NCI-H1694 (cell line): ENCODE measurements at regions not wholly inside any gene's neighbourhood (a gene's known extent, or its start where the extent isn't known, plus 50 kb on each side); places are given as distances from the start of the nearest gene placed in this dataset.
"Not testable (repeated sequence)": the region's sequence is repeated elsewhere in the genome, so short reads cannot be mapped to it uniquely, and the experiment has no call there.

Source experiments
- DNase-seq: peaks from one replicate; lab custom pipeline; 2025; lab: John Stamatoyannopoulos, UW

DNA sequence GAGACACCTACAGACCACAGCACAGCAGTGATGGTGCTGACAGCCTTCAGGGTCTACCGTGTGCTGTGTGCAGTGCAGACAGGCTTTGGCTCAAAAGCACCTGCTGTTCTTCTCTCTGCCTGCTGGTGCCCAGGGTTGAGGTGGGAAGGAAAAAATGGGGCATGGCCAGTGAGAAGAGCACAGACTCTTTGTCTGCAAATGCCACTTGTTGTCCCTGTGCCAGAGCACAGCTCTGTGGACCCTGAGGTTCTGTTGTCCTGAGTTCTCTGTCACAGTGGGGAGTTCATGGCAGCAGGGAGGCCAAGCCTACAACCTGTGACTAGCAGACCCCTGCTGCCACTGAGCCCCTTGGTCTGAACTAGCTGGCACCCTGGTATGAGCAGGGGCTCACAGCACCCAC is 376.7 kb downstream of the GLRX3 start:
- no peak for DNase-seq

DNA sequence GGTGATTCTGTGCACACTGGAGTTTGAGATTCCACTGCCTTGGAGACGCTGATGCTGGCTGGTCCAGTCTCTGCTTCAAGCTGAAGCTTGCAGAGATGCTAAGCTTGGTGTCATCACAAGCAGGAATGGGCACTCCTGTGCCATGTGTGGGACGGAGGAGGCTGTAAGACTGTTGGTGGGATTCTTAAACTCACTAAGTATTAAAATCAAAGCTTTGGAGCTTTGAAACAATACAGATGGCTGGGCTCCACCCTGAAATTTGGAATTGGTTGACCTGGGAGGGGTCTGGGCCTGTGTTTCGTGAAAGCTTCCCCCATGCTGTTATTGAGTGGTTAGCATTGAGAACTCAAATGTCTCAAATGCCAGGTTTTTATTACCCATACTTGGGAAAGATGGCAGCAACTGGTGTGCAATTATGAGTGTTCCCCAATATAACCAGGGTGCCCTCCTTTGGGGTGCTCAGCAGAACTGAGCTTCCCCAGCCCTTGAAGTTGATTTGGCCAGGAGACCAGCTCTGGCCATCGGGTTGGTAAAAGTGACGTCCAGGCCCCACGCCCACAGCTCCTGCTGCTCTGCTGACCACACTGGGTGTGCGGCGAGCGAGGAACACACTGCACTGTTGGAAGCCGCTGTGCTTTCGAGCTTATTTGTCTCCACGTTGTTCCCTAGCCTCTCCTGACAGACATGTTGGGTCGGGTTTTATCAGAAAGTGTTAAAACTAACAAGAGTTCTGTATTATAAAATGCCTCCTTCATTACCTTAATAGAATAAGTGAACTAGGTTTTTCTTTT is 377.7 kb downstream of the GLRX3 start:
- no peak for DNase-seq

DNA sequence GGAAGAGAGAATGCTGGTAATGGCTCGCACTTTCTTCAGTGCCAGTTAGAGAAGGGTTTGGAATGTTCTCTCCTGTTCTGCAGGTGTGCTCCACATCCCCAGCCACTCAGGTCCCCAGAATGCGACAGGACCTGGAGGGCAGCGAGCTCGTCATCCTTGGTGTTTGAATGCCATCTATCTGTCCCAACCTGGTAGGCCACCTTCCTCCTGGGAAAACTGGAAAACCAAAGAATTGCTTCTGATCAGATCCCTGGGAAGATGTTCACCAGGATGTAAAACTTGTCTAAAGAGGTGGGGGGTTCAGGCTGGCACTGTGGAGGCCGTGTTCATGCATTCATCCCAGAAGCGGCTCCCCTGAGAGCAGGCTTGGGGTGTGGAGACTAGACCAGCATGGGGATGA is 379.5 kb downstream of the GLRX3 start:
- no peak for DNase-seq

DNA sequence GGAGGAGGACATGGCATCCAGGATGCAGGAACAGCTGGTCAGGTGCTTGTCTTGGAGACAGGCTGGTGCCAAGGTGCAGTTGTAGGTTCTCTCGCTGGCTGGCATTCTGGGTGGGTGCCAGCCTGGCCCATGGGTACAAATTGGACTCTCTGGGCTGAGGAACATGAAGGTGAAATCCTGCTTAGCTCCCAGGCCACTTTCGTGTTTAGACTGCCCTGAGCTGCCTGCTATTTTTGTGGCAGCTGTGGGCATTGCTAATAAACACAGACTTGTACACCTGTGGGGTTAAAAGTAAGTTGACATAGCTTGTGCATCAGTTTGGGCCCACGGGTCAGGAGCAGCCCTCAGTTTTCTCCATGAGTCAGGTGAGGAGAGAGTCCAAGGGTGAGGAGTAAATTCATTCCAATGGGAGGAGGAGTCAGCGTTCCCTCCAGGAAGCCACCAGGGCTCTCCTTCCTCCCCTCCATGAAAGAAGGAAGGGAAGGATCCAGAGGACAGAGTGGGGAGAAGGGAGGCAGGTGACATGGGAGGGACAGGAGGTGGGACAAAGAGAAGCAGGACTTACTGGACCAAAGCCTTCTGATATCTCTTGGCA is 380.0 kb downstream of the GLRX3 start:
- DNase-seq, result no peak

DNA sequence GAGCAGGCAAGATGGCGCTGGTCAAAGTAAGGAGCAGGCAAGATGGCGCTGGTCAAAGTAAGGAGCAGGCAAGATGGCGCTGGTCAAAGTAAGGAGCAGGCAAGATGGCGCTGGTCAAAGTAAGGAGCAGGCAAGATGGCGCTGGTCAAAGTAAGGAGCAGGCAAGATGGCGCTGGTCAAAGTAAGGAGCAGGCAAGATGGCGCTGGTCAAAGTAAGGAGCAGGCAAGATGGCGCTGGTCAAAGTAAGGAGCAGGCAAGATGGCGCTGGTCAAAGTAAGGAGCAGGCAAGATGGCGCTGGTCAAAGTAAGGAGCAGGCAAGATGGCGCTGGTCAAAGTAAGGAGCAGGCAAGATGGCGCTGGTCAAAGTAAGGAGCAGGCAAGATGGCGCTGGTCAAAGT is 382.7 kb downstream of the GLRX3 start:
- DNase-seq, result not testable (repeated sequence)

DNA sequence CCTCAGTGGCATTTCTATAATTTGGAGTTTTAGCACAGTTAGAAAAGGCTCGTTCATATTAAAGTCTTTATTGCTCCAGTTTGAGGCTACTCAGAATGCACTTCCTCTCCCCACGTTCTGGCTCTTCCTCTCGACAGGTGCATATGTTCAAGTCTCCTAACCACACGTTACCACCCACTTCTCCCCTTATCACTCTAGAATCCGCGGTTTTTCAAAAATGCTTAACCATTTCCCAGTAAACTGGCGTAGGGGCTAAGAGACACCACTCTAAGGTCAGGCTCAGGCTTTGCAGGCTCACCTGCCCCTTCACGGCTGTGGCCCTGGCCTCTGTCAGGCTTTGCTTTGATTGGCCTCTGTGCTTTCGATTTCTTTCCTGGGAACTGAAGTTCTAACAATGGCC is 383.6 kb downstream of the GLRX3 start:
- DNase-seq, result no peak

DNA sequence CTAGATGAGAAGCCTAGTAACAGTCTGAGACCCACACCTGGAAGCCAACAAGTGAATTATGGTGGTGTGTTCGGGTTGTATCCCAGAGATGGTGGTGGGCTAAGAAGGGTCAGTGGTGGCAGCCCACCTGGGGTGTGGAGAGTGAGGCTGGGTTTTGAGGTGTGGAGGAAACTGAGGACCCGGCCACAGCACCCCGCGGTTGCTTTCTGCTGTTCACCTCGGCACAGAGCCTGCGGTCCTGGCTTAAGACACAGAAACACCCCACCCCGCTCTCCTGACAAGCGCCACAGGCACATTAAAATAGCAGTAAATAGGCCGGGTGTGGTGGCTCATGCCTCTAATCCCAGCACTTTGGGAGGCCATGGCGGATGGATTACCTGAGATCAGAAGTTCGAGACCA is 395.1 kb downstream of the GLRX3 start:
- DNase-seq, result no peak

DNA sequence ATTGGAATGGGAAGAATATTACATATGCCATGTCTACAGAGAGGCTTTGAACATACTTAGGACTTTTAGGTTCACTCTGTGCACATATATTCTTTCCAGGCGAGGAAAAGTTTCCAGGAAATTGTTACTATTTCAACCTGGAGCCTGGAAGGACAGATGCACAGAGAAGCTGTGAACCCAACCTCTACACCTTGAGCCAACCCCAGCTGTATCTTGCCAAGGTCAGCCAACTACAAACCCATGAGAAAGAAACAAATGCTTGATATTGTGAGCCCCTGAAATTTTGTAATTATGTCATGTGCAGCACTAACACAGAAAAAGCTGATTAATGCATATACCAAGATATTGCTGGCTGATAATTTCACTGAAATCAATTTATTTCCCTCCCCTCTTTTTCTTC is 404.9 kb downstream of the GLRX3 start:
- DNase-seq, result no peak

DNA sequence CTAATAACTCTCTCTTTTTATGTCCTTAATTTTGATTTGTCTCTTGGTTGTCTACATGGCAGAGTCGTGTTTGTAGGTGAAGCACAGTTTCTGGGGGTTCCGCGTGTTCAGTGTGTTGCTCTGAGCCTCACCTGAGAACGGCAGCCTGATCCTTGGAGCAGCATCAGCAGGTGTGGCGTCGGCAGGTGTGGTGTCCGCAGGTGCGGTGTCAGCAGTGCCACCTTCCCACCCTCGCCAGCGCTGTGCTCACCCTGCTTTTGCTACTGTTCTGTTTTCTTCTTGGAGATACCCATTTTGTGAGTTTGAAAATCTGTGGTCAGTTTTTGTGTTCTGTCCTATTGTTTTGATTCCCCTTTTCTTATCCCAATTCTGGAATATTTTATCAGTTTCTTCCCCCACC is 406.6 kb downstream of the GLRX3 start:
- DNase-seq, result no peak

DNA sequence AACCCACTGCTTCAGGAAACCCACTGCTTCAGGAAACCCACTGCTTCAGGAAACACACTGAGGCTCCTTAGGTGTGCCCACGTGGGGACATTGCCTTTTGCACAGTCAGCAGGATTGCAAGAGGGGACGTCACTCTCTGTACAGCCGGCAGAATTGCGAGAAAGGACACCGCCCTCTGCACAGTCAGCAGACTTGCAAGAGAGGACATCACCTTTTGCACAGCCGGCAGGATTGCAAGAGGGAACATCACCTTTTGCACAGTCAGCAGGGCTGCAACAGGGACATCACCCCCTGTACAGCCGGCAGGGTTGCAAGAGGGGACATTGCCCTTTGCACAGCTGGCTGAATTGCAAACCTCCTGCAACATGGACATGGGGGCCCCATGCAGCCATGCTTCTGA is 407.6 kb downstream of the GLRX3 start:
- DNase-seq, result no peak

DNA sequence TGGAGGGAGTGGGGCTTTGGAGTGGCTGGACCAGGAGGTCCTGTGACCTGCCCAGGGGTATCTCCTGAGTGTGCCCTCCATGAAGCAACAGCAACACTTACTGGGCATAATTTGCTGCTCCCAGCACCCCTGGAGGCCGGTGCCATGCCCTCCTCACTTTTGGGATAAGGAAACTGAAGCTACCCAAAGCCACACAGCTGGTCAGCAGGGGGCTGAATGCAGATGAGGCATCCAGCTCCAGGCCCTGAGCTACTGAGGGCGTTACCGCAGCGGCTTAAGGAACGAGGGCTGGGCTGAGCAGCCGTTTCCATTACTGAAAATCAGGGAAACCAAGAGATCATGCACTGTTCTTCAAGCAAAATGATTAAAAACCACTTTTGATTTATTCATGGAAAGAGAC is 408.9 kb downstream of the GLRX3 start:
- DNase-seq, result no peak

DNA sequence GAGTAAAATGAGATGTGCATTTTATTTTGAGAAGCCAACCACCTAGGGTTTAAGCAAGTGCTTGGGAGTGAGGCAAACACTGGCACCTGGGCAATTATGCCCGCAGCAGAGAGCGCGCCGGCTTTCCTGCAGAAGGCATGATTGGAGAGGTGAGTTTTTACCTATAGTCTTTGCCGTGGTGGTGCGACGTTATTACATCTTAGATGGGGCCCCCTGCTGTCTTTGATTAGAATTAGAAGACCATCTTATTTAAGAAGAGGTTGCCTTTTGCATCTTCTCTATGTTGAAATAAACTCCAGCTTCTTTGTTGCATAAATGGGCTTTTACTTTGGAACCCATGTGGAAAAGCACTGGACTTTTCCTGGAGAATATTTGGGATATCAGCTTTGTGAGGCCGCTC is 409.5 kb downstream of the GLRX3 start:
- DNase-seq, result no peak

DNA sequence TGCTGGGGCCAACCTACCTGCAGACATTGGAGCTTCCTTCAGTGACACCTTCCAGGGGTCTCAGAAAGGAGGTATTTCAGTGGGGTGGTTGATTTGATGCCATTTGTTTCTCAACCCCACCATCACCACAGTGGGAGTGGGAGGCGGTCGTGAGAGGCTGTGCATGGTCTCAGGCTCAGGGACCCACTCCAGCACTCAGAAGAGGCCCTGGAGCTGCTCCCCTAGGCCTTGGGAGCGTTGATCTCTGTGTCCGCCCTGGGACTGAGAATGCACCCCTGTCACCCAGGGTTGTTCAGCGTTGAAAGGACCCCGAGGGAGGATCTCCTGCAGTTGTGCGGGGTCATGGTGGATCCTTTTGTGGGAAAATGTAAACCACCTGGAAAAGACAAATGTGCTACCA is 410.6 kb downstream of the GLRX3 start:
- no peak for DNase-seq

DNA sequence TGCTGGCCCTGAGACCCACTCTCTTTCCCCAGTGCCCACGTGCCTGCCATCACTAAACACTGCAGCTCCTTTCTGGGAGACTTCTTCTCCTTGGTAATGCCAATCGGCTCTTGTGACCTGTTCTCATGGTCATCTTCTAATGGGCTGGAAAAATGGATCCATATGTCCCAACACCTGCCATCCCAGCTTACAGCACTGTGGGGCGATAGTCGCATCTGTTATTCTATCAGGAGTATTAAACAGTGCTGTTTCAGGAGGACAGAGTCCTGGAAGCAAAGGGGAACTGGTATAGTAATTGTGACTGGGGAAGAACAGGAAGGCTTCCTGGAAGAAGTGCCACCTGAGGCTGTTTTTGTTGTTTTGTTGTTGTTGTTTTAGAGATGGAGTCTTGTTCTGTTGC is 411.2 kb downstream of the GLRX3 start:
- DNase-seq, result no peak

DNA sequence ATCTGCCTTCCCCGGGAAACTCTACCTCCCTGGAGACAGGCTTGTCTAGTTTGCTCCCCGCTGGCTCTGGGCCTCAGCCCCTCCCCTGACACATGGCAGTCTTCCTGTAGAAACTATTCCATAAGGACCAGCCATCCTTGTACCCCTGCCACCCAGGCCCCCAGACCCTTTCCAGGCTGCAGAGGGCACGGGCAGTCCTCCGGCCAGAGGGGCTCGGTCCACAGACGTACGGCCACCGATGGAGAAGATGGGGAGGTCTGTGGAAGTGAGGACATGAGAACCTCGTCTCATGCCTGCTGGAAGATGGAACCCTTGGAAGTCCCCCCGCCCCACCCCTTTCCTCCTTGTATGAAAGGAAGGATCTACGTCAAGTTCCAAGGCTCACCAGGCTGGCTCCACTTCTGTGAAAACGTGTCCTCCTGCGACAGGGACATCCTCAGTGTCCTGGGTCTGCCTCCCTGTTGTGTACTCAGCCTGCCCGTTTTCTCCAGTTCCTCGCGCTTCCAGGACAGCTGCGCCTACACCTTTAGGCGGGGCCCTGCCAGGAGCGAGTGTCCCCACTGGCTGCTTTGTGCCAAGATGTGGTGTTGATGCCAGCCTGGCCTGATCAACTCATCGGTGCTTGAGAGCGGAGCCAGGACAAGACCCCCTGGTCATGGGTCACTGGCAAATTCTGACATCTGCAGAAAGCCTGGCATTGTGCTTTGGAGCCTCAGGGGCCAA is 414.9 kb downstream of the GLRX3 start:
- no peak for DNase-seq

DNA sequence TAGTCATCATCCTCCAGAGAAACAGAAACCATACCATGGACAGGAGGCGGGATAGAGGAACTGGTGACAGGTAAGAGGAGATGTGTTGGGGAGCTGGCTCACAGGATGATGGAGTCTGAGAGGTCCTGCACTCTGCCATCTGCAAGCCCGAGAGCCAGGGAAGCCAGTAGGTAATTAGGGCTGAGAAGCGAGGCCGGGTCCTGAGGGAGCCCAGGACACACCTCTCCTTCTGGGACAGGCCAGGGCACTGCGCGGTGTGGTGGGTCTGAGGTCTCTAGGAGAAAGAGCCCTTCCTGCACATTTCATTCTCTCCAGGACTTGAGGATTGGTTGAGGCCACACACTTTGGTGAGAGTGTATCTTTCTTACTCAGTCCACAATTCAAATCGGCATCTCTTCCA is 415.5 kb downstream of the GLRX3 start:
- DNase-seq, result no peak

DNA sequence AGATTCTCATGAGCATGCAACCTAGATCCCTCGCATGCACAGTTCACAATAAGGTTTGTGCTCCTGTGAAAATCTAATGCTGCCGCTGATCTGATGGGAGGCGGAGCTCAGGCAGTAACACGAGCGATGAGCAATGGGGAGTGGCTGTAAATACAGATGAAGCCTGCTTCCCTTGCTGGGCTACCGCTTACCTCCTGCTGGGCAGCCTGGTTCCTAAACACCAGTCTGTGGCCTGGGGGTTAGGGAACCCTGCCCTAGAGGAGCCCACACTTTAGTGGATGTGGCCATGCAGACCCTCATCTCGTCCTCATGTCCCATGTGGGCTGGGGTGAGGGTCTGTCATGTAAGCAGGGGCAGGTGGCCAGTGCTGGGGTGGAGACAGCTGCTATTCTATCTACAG is 417.6 kb downstream of the GLRX3 start:
- no peak for DNase-seq

DNA sequence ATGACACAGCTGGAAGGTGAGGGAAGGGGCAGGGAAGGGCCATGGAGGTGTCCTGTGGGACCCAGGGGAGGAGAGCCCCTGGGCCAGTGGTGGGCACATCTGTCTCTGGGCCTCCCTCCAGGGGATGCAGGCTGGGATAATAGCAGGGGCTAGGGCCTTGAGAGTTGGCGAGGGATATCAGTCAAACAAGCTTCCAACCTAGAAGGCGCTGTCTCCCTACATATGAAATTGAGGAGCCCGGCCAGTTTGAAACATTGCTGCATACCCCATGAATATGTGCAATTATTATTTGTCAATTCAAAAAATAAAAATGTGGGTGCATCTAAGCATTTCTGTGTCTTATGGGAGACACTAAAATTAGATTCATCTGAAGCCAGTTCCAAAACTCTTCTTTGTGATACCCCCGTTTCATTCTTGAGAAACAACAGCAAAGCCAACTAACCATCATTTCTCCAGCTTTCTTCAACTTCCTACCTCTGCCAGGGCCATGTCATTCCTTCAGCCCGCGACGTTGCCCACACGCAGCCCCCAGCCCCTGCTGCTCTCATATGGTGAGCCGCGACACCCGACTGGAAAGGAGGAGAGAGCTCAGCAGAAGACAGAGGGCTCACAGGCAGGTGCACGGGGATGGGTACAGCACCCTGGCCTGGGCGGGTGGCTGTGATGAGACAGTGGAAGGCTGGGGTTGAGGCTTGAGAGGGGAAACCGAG is 418.7 kb downstream of the GLRX3 start:
- DNase-seq, result no peak

DNA sequence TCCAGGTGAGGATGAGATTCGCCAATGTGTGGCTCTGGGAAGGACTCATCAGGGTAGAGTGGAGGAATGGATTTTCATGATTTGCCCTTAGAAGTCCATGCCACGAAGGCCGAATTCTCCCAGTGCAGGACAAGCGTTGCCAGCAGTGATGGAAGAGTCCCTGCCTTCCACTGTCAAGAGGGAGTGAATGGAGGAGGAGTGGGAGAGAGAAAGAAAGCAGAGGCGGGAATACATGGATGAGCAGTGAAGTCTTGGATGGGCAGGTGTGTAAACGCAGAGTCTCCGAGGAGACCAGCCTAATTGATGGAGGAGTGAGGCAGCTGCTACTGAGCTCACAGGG is 419.2 kb downstream of the GLRX3 start:
- no peak for DNase-seq

DNA sequence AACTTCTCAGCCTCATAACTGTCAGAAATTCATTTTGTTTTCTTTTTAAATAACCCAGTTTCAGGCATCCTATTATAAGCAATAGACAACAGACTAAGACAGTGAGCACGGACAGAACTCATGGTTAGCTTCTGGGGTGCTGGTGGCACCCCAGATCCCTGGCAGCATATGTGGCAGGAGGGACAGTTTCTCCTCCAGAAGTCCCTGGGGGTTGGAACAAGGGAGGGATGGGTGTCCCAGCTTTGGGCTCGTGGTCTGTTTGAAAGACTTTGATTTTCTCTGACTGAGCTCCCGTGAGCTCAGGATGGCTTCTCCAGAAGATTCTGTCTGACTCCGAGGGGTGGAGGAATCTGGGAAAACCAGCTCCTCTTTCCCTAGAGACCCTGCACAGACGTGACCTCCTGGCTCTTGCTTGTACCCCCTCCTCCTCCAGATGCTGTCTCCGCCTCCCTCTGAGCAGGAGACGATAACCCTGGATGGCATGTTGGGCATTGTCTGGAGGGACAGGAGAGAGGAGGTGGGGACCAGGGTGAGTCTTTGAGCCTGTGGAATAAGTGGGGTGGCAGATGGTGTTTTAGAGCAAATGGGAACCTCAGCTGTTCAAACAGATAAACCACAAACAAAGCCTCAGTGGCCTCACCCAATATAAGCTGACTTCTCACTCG is 421.1 kb downstream of the GLRX3 start:
- no peak for DNase-seq

DNA sequence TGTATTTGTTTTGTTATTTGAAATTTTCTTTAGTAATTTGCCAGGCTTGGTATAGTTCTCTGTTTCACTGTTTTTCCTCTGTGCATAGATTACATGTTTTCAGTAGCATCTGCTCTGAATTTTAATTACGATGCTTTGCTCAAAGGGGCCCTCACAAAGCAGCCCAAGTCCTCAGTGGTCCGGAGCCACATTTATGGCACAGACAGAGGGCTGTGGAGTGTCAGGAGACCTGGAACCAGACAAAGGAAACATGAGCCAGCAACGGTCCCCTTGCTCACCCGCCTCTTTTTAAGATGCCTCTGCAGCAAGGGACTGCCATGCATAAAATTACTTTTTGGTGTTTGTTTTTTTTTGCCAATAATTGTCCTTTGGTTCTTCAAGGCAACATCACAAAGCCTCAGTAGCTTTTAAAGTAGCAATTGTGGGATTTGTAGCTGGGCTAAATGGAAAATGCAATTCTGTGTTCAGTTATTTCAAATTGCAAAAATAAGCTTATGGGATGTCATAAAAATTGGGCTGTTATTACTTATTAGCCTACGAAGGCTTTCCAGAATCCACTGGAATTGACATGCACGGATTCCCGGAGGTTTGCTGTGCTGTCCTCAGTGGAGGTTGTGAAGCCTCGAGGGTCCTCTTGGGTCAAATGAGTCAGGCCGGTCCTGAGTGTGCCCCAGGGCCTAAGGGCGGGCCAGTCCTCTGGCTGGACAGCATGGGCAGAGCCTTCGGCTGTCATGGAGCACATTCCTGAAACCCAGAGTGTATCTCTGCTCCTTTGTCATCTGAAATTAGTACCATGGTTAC is 422.8 kb downstream of the GLRX3 start:
- no peak for DNase-seq

DNA sequence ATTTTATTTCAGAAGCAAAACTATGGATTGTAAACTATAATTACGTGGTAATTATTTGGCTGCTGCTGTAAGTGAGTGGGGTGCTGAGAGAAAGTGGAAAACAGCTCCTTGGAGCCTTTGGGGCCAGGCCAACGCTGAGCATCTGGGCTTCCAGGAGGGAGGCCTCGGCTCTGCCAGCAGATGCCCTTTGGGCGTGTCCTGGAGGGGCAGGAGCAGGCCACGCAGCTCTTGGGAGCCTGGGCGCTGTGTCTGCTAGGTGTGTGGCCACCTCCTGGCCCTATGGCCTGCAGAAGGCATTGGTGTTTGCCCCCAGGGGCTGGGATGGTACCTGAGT is 423.3 kb downstream of the GLRX3 start:
- no peak for DNase-seq
